ENCODE measurements at regions not wholly inside any gene's neighbourhood (a gene's known extent, or its start where the extent isn't known, plus 50 kb on each side); places are given as distances from the start of the nearest gene placed in this dataset.

DNA sequence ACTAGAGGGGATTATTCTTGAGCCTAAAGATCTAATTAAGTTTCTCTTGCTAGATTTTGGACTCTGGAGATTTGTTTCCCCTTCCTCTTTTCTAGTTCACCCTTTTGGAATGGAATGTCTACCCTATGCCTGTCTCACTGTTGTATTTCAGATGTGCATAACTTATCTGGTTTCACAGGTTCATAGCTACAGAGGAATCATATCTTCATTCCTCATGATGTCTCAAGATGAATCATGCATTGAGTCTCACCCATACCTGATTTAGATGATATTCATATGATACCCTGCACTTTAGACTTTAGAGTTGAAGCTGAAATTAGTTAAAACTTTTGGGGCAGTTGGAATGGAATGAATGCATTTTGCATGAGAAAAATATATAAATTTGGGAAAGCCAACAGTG lies 246.7 kb downstream of the HS3ST1 start:
- ATAC-seq (ENCODE audit: low FRiP score) (no peak), DNase-seq (ENCODE audit: low spot score) (no peak)
- TF ChIP-seq, protein P1, sequence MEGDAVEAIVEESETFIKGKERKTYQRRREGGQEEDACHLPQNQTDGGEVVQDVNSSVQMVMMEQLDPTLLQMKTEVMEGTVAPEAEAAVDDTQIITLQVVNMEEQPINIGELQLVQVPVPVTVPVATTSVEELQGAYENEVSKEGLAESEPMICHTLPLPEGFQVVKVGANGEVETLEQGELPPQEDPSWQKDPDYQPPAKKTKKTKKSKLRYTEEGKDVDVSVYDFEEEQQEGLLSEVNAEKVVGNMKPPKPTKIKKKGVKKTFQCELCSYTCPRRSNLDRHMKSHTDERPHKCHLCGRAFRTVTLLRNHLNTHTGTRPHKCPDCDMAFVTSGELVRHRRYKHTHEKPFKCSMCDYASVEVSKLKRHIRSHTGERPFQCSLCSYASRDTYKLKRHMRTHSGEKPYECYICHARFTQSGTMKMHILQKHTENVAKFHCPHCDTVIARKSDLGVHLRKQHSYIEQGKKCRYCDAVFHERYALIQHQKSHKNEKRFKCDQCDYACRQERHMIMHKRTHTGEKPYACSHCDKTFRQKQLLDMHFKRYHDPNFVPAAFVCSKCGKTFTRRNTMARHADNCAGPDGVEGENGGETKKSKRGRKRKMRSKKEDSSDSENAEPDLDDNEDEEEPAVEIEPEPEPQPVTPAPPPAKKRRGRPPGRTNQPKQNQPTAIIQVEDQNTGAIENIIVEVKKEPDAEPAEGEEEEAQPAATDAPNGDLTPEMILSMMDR (IDR thresholded peaks at IDR 0.05) = no peak

DNA sequence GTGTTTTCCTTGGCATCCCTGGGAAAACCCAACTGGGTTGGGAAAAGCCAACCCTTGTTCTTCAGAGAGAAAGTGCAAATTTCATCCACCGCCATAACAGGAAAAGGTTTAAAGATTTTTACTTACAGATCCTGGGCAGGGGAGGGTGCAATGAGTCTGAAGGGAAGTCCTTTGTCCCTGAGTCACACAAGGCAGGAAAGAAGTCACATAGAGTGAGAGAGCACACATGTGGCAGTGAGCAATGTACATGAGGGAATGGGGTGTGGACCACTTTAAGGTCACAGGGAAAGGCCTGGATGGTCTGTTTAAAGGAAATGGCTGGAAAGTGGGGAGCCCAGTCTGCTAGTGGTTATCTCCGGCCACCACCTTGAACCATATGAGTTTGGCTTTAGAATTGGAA lies 248.9 kb downstream of the HS3ST1 start:
- no peak for DNase-seq (ENCODE audit: low spot score)
- TF ChIP-seq, protein P1 (IDR thresholded peaks at IDR 0.05) = no peak
- no peak for ATAC-seq (ENCODE audit: low FRiP score)

DNA sequence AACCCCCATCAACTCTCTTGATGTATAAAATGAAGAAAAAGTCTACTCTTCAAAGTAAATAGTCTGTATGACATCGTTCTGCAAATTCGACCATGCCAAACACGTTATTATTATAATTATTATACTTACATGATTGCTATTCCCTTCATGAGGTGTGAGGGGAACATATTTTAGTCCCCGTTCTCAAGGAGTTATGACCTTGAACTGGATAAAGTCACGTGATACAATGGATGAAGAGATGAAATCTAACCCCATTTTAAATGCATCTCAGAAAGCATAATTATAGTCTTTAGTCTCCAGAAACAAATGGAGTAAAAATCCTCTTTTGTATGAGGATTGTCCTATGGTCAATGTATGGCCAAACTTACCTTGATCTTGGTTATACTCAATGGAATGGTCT lies 250.3 kb downstream of the HS3ST1 start:
- TF ChIP-seq, protein P1 (IDR thresholded peaks at IDR 0.05) = no peak
- DNase-seq (ENCODE audit: low spot score) (no peak), ATAC-seq (ENCODE audit: low FRiP score) (no peak)

DNA sequence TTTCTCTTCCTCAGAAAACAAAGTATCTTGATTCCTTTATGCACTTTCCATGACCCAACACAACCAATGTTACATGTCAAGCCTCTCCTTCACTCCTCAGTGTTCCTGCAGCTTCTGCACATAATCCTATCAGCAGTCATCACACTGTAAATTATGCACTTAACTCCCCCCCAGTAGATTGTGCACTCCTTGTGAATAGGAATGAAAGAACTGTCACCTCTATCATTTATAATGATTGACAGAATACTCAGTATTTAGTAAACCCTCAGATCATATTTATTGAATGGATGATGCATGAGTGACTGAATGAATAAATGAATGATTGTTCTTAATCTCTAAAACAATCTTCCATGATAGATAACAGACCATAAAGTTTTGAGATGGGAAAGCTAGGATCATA lies 253.3 kb downstream of the HS3ST1 start:
- DNase-seq (ENCODE audit: low spot score) = no peak
- TF ChIP-seq, protein P1 (IDR thresholded peaks at IDR 0.05) = no peak

DNA sequence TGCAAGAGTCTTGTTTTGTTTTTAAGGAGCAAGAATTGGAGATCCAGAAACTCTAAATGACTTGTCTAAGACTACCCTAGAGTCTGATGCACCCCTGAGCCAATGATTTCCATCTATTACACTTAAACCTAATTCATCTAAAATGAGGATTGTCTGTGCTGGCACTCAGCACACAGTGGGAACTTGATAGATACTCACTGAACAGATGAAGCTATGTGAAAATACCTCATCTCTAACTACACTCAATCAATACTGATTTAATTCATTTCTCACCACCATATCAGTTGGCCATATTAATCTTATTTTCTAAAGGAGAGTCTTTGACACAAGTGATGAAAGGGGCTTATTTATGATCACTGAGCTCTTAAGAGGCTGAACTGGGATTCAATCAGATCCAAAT lies 262.1 kb downstream of the HS3ST1 start:
- ATAC-seq (ENCODE audit: low FRiP score) (no peak), DNase-seq (ENCODE audit: low spot score) (no peak)
- TF ChIP-seq, protein P1 (IDR thresholded peaks at IDR 0.05) = no peak

More for the DNA sequence above, 253.3 kb downstream of the HS3ST1 start:
- ATAC-seq (ENCODE audit: low FRiP score) = no peak

DNA sequence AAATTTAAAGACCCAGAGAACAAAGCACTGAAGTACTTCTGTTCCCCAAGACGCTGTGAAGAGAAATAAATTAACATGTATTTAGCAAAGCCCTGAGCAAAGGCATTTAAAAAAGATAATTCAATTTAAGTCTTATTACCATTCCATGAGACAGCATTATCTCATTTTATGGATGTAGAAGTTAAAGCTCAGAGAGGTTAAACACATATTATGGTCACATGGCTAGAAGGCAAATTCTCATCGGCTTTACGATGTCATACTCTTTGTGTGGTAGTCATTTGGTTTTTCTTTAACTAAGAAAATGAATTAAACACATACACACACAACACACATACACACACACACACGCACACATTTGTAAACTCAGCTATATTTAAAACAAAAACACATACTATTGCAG lies 262.7 kb downstream of the HS3ST1 start:
- no peak for ATAC-seq (ENCODE audit: low FRiP score)
- no peak for DNase-seq (ENCODE audit: low spot score)
- TF ChIP-seq, protein P1 (IDR thresholded peaks at IDR 0.05) = no peak

DNA sequence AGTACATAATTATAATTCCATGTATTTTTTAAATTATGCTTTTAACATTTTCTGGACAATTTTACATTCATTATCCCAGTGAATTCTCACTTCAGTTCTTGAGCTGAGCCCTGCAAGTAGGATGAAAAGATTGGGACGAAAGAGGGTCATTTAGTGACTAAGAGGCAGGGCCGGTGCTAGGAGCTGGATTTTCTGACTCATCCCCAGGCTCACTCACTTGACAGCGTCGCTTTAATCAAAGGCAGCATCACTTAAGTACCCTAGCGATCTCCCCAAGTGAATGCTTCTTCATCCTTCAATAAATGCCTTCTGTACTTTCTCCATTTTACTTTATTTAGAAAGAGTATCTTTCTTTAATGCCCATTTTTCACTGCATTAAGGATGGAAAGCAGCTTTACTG lies 263.6 kb downstream of the HS3ST1 start:
- ATAC-seq (ENCODE audit: low FRiP score) (no peak), DNase-seq (ENCODE audit: low spot score) (no peak)
- TF ChIP-seq, protein P1 (IDR thresholded peaks at IDR 0.05) = no peak
